GM23248 (cell line): ENCODE measurements at regions not wholly inside any gene's neighbourhood (a gene's known extent, or its start where the extent isn't known, plus 50 kb on each side); places are given as distances from the start of the nearest gene placed in this dataset.

Experiments
- DNase-seq: peaks from one replicate; pipeline ENCODE4 v3.0.0-alpha.2; 2015
- H2AFZ ChIP-seq: fragments of 200-600 bp; sonication (generic); 2 replicates; pipeline ENCODE4 v1.6.1; 2016; ENCODE audit warnings: antibody characterized with exemption
- H3F3A ChIP-seq: fragments of 200-600 bp; sonication (generic); 2 replicates; pipeline ENCODE4 v1.6.1; 2016; ENCODE audit warnings: mild to moderate bottlenecking, antibody characterized with exemption, mixed run types; ENCODE audit not compliant: insufficient read depth
- H3K27ac ChIP-seq: fragments of 200-600 bp; sonication (generic); 2 replicates; pipeline ENCODE4 v1.5.1; 2016; ENCODE audit warnings: mild to moderate bottlenecking
- H3K27me3 ChIP-seq: fragments of 200-600 bp; sonication (generic); replicated peaks from 2 replicates; pipeline ENCODE4 v1.6.1; 2016; ENCODE audit warnings: mild to moderate bottlenecking; ENCODE audit not compliant: insufficient read depth
- H3K36me3 ChIP-seq: fragments of 200-600 bp; sonication (generic); 2 replicates; pipeline ENCODE4 v1.6.1; 2016; ENCODE audit warnings: low read depth, mild to moderate bottlenecking
- H3K4me1 ChIP-seq: fragments of 200-600 bp; sonication (generic); 2 replicates; pipeline ENCODE4 v1.6.1; 2016; ENCODE audit warnings: mild to moderate bottlenecking; ENCODE audit not compliant: insufficient read depth
- H3K4me2 ChIP-seq: fragments of 200-600 bp; sonication (generic); one replicate; pipeline ENCODE4 v1.6.1; 2016; ENCODE audit warnings: mild to moderate bottlenecking; ENCODE audit not compliant: unreplicated experiment
- H3K4me3 ChIP-seq: fragments of 200-600 bp; sonication (generic); 2 replicates; pipeline ENCODE4 v1.5.1; 2016; ENCODE audit warnings: mild to moderate bottlenecking
- H3K79me2 ChIP-seq: fragments of 200-600 bp; sonication (generic); 2 replicates; pipeline ENCODE4 v1.6.1; 2016; ENCODE audit warnings: mild to moderate bottlenecking; ENCODE audit not compliant: insufficient read depth
- H3K9ac ChIP-seq: fragments of 200-600 bp; sonication (generic); 2 replicates; pipeline ENCODE4 v1.6.1; 2016; ENCODE audit warnings: mild to moderate bottlenecking
- H3K9me2 ChIP-seq: fragments of 200-600 bp; sonication (generic); 2 replicates; pipeline ENCODE4 v1.6.1; 2016; ENCODE audit warnings: mixed run types, mild to moderate bottlenecking, moderate library complexity; ENCODE audit not compliant: insufficient read depth
- H3K9me3 ChIP-seq: fragments of 200-600 bp; sonication (generic); one replicate; pipeline ENCODE4 v1.6.1; 2017; ENCODE audit warnings: low read depth
- H4K20me1 ChIP-seq: fragments of 200-600 bp; sonication (generic); 2 replicates; pipeline ENCODE4 v1.6.0; 2016; ENCODE audit not compliant: insufficient read depth
- EZH2 ChIP-seq: fragments of 200-600 bp; sonication (generic); IDR thresholded peaks from 2 replicates; pipeline ENCODE4 v1.6.1; 2018; ENCODE audit warnings: antibody characterized with exemption, mild to moderate bottlenecking; ENCODE audit not compliant: insufficient read depth, poor library complexity, severe bottlenecking
- EZH2phosphoT487 ChIP-seq: fragments of 200-600 bp; sonication (generic); IDR thresholded peaks from 2 replicates; pipeline ENCODE4 v1.6.1; 2018; ENCODE audit warnings: antibody characterized with exemption, moderate library complexity, mild to moderate bottlenecking, low read depth; ENCODE audit not compliant: insufficient read depth
- WGBS, 2 experiments: methylation state at CpG; one replicate each; pipeline ENCODE4 v1.1.6; 2015 to 2017; ENCODE audit warnings: low lambda C conversion rate in 2 of 2, low coverage in 1 of 2; ENCODE audit errors: missing lambda C conversion rate in 2 of 2; 5-methylcytosine and 5-hydroxymethylcytosine counted together
- in situ Hi-C: fragments of 300-500 bp; cut with MboI; formaldehyde crosslinking; loops from 2 replicates; pipeline ENCODE4 v1.15.0; 2020

DNA sequence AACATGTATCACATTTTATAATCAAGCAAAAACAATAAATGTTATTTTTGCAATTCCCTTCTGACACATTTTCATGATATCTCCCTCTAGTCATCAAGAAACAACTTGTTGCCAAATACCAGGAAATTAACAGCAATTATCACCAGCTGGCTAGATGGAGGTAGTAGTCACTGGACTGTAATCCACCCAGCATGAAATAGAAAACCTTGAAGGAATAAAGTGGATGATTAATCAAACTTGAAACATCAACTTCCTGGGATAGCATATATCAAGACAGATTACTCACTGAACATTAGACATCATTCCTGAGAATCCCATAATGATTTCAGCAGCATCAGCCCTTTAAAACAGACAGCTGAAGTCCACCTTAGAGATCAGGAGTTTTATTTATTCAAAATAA lies 259.0 kb downstream of the CCDC59 start:
- Histone ChIP-seq H3K9ac (no peak overlapping the region), H3K9me2 (no peaks in the 10 kb centered on the region), H2AFZ (no peak overlapping the region), H3K79me2 (no peaks in the 10 kb centered on the region), H4K20me1 (no peaks in the 10 kb centered on the region), H3K4me3 (no peak overlapping the region), H3K27me3 (no peaks in the 10 kb centered on the region), H3K9me3 (no peaks in the 10 kb centered on the region), H3F3A (no peaks in the 10 kb centered on the region), H3K36me3 (no peaks in the 10 kb centered on the region), H3K4me2 (no peak overlapping the region), H3K27ac (no peak overlapping the region), H3K4me1 (no peaks in the 10 kb centered on the region)
- TF ChIP-seq EZH2 (no peak), EZH2phosphoT487 (no peak)
- in situ Hi-C loops, result no loop called here
- DNase-seq, result no peak

DNA sequence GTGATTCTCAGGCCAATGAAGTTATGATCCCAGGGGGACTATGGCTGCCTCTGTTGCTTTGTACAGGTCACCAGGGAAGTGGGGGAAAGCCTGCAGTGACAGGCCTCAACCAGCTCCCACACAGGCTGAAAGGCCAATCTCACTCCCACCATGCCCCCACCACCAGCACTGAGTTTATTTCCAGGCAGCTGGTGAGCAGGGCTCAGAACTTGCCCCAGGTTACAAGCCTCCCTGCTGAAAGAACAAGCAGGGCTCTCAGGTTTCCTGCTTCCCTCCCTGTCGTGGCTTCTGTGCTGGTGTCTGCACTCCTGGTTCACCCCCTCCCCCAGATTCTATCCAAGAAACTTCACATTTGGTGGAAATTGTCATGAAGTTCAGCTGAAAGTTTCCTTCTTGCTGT lies 260.3 kb downstream of the CCDC59 start:
- WGBS, 2 experiments, result 0% methylated on average over 1 of the region's 1 CpG
- in situ Hi-C loops, result no loop called here

GRCh38 chr12:82097438-82097837 lies 260.7 kb downstream of the CCDC59 start:
- Histone ChIP-seq H3K36me3 (no peaks in the 10 kb centered on the region), H4K20me1 (no peaks in the 10 kb centered on the region), H3K9me2 (no peaks in the 10 kb centered on the region), H3K9ac (no peak overlapping the region), H3K27me3 (no peaks in the 10 kb centered on the region), H3K4me3 (no peak overlapping the region), H3F3A (no peaks in the 10 kb centered on the region), H3K4me2 (no peak overlapping the region), H3K79me2 (no peaks in the 10 kb centered on the region), H3K27ac (no peak overlapping the region), H3K4me1 (no peaks in the 10 kb centered on the region), H3K9me3 (no peaks in the 10 kb centered on the region), H2AFZ (no peak overlapping the region)
- in situ Hi-C loops, result no loop called here
- 31 to 53% methylated on average over 1 of the region's 1 CpG for WGBS, 2 experiments
- no peak for TF ChIP-seq EZH2
- TF ChIP-seq EZH2phosphoT487, result no peak
- DNase-seq, result no peak

More for the DNA sequence above, 260.3 kb downstream of the CCDC59 start:
- Histone ChIP-seq H2AFZ (no peak overlapping the region), H3K9me3 (no peaks in the 10 kb centered on the region), H3K36me3 (no peaks in the 10 kb centered on the region), H3K4me3 (no peak overlapping the region), H3K4me2 (no peak overlapping the region), H3K4me1 (no peaks in the 10 kb centered on the region), H4K20me1 (no peaks in the 10 kb centered on the region), H3F3A (no peaks in the 10 kb centered on the region), H3K27ac (no peak overlapping the region), H3K79me2 (no peaks in the 10 kb centered on the region), H3K9me2 (no peaks in the 10 kb centered on the region), H3K9ac (no peak overlapping the region), H3K27me3 (no peaks in the 10 kb centered on the region)
- TF ChIP-seq EZH2, result no peak
- DNase-seq, result no peak

DNA sequence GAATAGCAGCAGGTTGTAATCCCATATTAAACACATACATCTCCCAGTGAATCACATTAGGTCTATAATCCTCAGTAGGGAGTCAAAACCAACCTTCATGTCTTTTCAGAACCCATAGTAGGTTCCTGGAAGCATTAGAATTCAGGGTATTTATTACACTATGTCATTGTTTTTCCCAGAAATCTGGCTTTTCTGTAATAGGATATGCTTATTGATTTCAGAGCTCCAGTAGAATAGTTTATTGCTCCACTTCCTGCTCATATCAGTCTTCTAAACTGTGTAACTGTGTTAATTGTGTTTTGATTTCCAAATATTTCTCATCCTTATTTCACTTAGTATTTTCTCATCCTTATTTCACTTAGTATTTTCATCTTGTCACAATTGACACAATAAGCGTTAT lies 268.0 kb downstream of the CCDC59 start:
- H3K9me2 ChIP-seq, result no peaks in the 10 kb centered on the region
- H3K79me2 ChIP-seq, result no peaks in the 10 kb centered on the region
- no peak overlapping the region for H3K9ac ChIP-seq
- TF ChIP-seq EZH2 (no peak), EZH2phosphoT487 (no peak)
- no peak overlapping the region for H3K4me2 ChIP-seq
- no peaks in the 10 kb centered on the region for H3K4me1 ChIP-seq
- in situ Hi-C loops, result no loop called here
- H2AFZ ChIP-seq, result no peak overlapping the region
- H3K4me3 ChIP-seq, result no peak overlapping the region
- H3F3A ChIP-seq, result no peaks in the 10 kb centered on the region
- 70 to 71% methylated on average over 1 of the region's 1 CpG for WGBS, 2 experiments
- H3K9me3 ChIP-seq, result no peaks in the 10 kb centered on the region
- H3K27me3 ChIP-seq, result no peaks in the 10 kb centered on the region
- H3K27ac ChIP-seq, result no peak overlapping the region
- no peaks in the 10 kb centered on the region for H3K36me3 ChIP-seq
- DNase-seq, result no peak
- H4K20me1 ChIP-seq, result no peaks in the 10 kb centered on the region

DNA sequence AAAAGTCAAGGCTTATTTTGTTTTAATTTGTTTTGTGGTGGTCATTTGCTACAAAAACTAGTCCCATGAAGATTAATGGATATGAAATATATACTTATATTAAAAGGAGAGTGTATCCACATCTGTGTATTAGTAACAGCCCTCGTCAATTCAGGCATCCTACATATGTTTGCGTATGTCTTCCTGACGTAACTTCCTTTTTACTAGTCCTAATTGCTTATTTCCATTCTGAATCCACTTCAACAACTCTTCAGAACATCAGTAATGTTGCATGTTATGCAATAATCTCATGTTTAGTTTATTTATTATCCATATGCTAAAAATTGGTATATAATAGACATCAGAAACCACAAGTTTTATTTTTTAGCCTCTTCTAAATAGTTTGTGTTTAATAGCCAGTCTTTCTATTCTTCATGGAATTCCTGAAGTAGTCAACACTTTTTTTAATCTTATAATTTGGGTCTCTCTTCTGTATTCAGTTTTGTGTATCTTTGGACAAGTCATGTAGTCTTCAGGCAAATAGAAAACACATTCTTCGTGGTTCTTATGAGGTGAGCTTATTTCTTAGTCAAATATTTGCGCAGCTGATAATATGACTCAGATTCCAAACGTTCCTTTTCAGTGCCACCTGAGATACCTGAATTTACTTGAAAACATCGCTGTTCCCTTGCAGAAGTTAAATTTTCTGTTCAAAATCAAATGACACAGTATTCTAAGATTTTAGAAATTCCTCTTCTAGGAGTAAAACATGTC lies 268.6 kb downstream of the CCDC59 start:
- H2AFZ ChIP-seq, result no peak overlapping the region
- no peaks in the 10 kb centered on the region for H3K36me3 ChIP-seq
- no peaks in the 10 kb centered on the region for H3K9me3 ChIP-seq
- TF ChIP-seq EZH2phosphoT487 (no peak), EZH2 (no peak)
- H3F3A ChIP-seq, result no peaks in the 10 kb centered on the region
- no peak overlapping the region for H3K4me2 ChIP-seq
- no peak overlapping the region for H3K9ac ChIP-seq
- no peak overlapping the region for H3K27ac ChIP-seq
- no peak for DNase-seq
- no peaks in the 10 kb centered on the region for H3K79me2 ChIP-seq
- 47 to 49% methylated on average over 7 of the region's 7 CpGs for WGBS, 2 experiments
- no peaks in the 10 kb centered on the region for H3K27me3 ChIP-seq
- no peaks in the 10 kb centered on the region for H3K4me1 ChIP-seq
- no peaks in the 10 kb centered on the region for H4K20me1 ChIP-seq
- no peaks in the 10 kb centered on the region for H3K9me2 ChIP-seq
- no peak overlapping the region for H3K4me3 ChIP-seq
- in situ Hi-C loops, result no loop called here
